ENCODE measurements at regions not wholly inside any gene's neighbourhood (a gene's known extent, or its start where the extent isn't known, plus 50 kb on each side); places are given as distances from the start of the nearest gene placed in this dataset.

GRCh38 chr12:116650585-116651087, 87.2 kb downstream of the SPRING1 start:
- DNase-seq = no peak

GRCh38 chr12:116650062-116650461, 87.8 kb downstream of the SPRING1 start:
- no peak for DNase-seq

GRCh38 chr12:116647813-116648212, 88.6 kb downstream of the MAP1LC3B2 start:
- no peak for DNase-seq

- no peak for DNase-seq
Measured at GRCh38 chr12:116646901-116647300, 87.7 kb downstream of the MAP1LC3B2 start.

GRCh38 chr12:116644806-116645205, 85.6 kb downstream of the MAP1LC3B2 start:
- DNase-seq = no peak

- DNase-seq = no peak
Measured at GRCh38 chr12:116642683-116643082, 83.5 kb downstream of the MAP1LC3B2 start.

- no peak for DNase-seq
Measured at GRCh38 chr12:116642106-116642505, 82.9 kb downstream of the MAP1LC3B2 start.

GRCh38 chr12:116640281-116640680, 81.1 kb downstream of the MAP1LC3B2 start:
- no peak for DNase-seq

- no peak for DNase-seq
Measured at GRCh38 chr12:116639765-116640164, 80.6 kb downstream of the MAP1LC3B2 start.

- no peak for DNase-seq
Measured at GRCh38 chr12:116638376-116638775, 79.2 kb downstream of the MAP1LC3B2 start.

- DNase-seq = no peak
Measured at GRCh38 chr12:116637589-116638150, 78.5 kb downstream of the MAP1LC3B2 start.

- DNase-seq = no peak
Measured at GRCh38 chr12:116636608-116637519, 77.7 kb downstream of the MAP1LC3B2 start.

GRCh38 chr12:116635487-116635886, 76.3 kb downstream of the MAP1LC3B2 start:
- no peak for DNase-seq

GRCh38 chr12:116633476-116633875, 74.3 kb downstream of the MAP1LC3B2 start:
- DNase-seq = no peak

- no peak for DNase-seq
Measured at GRCh38 chr12:116631619-116632018, 72.4 kb downstream of the MAP1LC3B2 start.

- no peak for DNase-seq
Measured at GRCh38 chr12:116630762-116631161, 71.6 kb downstream of the MAP1LC3B2 start.

GRCh38 chr12:116629480-116629879, 70.3 kb downstream of the MAP1LC3B2 start:
- DNase-seq = no peak

- DNase-seq = no peak
Measured at GRCh38 chr12:116628989-116629388, 69.8 kb downstream of the MAP1LC3B2 start.

GRCh38 chr12:116628450-116628793, 69.2 kb downstream of the MAP1LC3B2 start:
- DNase-seq = no peak

Data from SHP77 (cell line).